Skeletal muscle satellite cell (primary cell): ENCODE measurements at regions not wholly inside any gene's neighbourhood (a gene's known extent, or its start where the extent isn't known, plus 50 kb on each side); places are given as distances from the start of the nearest gene placed in this dataset.

Experiments
- H3K27me3 ChIP-seq: 2 replicates; pipeline ENCODE4 v1.7.0; 2013; ENCODE audit warnings: low read length; ENCODE audit not compliant: control insufficient read depth, insufficient read depth
- H3K36me3 ChIP-seq: 2 replicates; pipeline ENCODE4 v1.7.0; 2013; ENCODE audit warnings: mild to moderate bottlenecking, control low read depth, low read length; ENCODE audit not compliant: insufficient read depth
- H3K4me1 ChIP-seq: 2 replicates; pipeline ENCODE4 v1.7.0; 2013; ENCODE audit warnings: low read length; ENCODE audit not compliant: control insufficient read depth, insufficient read depth
- H3K4me2 ChIP-seq: 2 replicates; pipeline ENCODE4 v1.7.0; 2013; ENCODE audit warnings: mild to moderate bottlenecking, low read length
- H3K4me3 ChIP-seq: 2 replicates; pipeline ENCODE4 v1.7.0; 2013; ENCODE audit warnings: low read length
- H3K9ac ChIP-seq: 2 replicates; pipeline ENCODE4 v1.7.0; 2013; ENCODE audit warnings: mild to moderate bottlenecking, low read depth, low read length, moderate library complexity
- H3K9me3 ChIP-seq: replicated peaks from 2 replicates; pipeline ENCODE4 v1.7.0; 2013; ENCODE audit warnings: mild to moderate bottlenecking, control low read depth, low read length

DNA sequence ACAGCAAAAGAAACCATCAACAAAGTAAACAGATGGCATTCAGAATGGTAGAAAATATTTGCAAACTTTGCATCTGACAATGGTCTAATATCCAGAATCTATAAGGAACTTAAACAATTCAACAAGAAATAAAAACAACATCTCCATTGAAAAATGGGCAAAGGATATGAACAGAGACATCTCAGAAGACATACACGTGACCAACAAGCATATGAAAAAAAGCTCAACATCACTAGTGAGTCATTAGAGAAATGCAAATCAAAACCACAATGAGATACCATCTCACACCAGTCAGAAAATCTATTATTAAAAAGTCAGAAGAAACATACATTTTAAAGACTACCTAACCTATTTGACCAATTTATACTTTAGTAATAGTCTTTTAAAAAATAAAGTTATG is 571.3 kb upstream of the NRG3 start:
- no peaks in the 10 kb centered on the region for H3K36me3 ChIP-seq
- no peaks in the 10 kb centered on the region for H3K4me1 ChIP-seq
- H3K27me3 ChIP-seq, result no peaks in the 10 kb centered on the region
- no peaks in the 10 kb centered on the region for H3K9me3 ChIP-seq
- H3K4me3 ChIP-seq, result no peak overlapping the region
- H3K9ac ChIP-seq, result no peak overlapping the region
- no peak overlapping the region for H3K4me2 ChIP-seq

DNA sequence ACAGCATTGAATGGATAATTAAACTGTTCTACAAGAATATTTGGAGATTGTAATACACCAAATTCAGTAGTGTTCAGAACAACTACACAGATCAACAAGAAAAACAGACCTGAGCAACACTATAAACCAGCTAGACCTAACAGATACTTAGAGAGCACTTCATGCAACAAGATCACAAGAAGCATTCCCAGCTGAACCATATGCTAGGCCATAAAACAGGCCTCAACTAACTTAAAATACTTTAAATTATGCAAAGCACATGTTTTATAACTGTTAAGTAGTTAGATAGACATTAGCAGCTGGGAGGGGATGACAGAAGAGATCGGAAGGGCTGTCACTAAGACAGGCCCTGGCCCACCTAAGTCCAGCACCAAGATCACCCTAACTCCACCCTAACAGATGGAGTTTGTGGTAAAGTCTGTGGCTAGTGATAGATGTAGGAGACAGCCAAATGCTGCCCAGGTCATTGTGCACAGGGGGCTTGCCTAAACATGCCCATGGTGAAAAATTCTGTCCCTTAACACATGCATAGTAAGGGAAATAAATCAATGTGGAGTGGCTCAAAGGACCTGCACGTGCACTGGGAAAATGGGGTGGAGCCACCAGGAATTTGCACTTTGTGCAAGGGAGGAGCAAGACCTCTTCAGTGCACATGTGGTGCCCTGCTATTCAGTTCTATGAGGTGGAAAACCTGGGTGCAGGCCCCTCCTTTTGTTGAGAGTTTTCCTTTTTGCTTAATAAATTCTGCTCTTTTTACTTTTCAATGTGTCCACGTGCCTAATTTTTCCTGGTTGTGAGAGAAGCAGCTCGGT is 567.8 kb upstream of the NRG3 start:
- Histone ChIP-seq H3K4me3 (no peak overlapping the region), H3K27me3 (no peaks in the 10 kb centered on the region), H3K9me3 (no peaks in the 10 kb centered on the region), H3K4me2 (no peak overlapping the region), H3K4me1 (no peaks in the 10 kb centered on the region), H3K36me3 (no peaks in the 10 kb centered on the region), H3K9ac (no peak overlapping the region)

DNA sequence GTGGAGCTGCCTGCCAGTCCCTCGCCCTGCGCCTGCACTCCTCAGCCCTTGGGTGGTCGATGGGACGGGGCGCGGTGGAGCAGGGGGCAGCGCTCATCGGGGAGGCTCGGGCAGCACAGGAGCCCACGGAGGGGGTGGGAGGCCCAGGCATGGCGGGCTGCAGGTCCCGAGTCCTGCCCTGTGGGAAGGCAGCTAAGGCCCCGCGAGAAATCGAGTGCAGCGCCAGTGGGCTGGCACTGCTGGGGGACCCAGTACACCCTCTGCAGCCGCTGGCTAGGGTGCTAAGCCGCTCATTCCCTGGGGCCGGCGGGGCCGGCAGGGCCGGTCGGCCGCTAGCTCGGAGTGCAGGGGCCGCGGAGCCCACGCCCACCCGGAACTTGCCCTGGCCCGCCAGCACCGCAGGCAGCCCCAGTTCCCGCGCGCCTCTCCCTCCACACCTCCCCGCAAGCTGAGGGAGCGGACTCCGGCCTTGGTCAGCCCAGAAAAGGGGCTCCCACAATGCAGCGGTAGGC is 565.9 kb upstream of the NRG3 start:
- Histone ChIP-seq H3K4me3 (no peak overlapping the region), H3K27me3 (no peaks in the 10 kb centered on the region), H3K9me3 (no peaks in the 10 kb centered on the region), H3K36me3 (no peaks in the 10 kb centered on the region), H3K9ac (no peak overlapping the region), H3K4me1 (no peaks in the 10 kb centered on the region), H3K4me2 (no peak overlapping the region)

DNA sequence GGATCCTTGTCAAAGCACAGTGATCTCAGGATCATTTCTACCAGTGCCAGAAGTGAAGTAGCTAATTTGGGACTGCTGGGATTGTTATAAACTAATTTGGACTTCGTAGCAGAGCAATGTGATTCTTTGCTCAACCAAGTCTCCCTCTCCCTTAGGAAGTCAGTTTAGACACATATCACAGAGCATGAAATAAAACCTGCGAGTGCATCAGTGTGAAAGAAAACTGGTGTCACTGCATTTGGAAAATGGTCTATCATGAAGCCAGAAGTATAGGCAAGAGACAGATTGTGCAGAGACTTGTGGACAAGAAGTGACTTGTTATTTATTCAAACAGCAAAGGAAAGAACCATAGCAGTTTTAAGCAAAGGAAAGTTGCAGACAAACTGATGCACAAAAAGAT is 560.5 kb upstream of the NRG3 start:
- Histone ChIP-seq H3K4me3 (no peak overlapping the region), H3K4me1 (no peaks in the 10 kb centered on the region), H3K27me3 (no peaks in the 10 kb centered on the region), H3K9me3 (no peaks in the 10 kb centered on the region), H3K4me2 (no peak overlapping the region), H3K36me3 (no peaks in the 10 kb centered on the region), H3K9ac (no peak overlapping the region)

DNA sequence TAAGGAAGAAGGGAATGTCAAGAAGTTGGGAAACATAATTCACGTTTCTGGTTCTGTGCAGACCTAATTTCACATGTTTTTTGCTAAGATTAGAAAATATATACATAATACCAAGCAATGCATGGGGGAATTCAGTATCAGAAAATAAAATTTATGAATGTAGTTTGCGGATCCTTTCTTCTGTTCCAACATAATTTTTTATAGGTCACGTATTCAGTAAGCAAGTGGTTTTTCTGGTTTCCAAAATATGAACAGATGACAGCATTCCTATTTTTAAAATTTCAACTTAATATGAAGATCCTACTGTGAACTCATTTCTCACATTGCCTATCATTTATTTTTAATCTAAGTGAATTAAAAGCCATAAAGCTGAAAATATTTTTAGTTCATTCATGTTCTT is 560.0 kb upstream of the NRG3 start:
- Histone ChIP-seq H3K36me3 (no peaks in the 10 kb centered on the region), H3K9ac (no peak overlapping the region), H3K4me1 (no peaks in the 10 kb centered on the region), H3K4me2 (no peak overlapping the region), H3K27me3 (no peaks in the 10 kb centered on the region), H3K9me3 (no peaks in the 10 kb centered on the region), H3K4me3 (no peak overlapping the region)

DNA sequence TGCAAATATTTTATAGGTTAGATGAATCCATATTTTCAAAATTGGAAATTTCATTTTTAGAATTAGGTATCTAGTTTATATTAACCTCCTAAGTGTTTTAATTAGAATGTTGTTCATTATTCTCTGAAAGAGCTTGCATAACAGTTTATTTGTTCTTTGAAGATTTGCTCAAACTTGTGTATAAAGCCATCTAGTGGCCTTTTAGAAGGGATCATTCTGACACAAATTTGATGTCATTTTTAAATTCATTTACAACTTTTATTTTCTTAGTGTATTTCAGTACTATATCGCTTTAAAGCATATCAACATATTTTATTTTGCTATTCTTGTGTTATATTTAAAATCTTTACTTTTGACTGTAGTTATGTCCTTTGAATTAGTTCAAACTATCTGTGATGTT is 527.0 kb upstream of the NRG3 start:
- Histone ChIP-seq H3K4me3 (no peak overlapping the region), H3K27me3 (no peaks in the 10 kb centered on the region), H3K9me3 (no peaks in the 10 kb centered on the region), H3K36me3 (no peaks in the 10 kb centered on the region), H3K9ac (no peak overlapping the region), H3K4me2 (no peak overlapping the region), H3K4me1 (no peaks in the 10 kb centered on the region)

DNA sequence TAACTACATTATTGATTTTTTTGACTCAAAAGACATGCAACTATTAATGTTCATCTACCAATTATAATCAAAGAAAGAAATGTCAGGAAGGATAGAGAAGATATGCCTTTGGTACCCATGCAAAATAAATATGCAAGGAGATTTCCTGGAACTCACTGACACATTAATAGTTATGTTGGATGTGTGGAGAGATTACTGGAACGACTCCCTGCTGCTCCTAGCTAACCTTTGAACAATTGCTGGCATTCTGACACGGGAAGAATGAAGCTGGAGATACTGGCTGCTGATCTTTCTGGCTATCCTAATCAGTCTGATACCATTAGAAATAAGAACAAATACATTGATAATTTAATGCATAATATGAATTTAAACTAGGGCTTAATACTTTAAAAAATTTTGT is 507.9 kb upstream of the NRG3 start:
- Histone ChIP-seq H3K9me3 (no peaks in the 10 kb centered on the region), H3K4me1 (no peaks in the 10 kb centered on the region), H3K4me3 (no peak overlapping the region), H3K27me3 (no peaks in the 10 kb centered on the region), H3K36me3 (no peaks in the 10 kb centered on the region), H3K9ac (no peak overlapping the region), H3K4me2 (no peak overlapping the region)

DNA sequence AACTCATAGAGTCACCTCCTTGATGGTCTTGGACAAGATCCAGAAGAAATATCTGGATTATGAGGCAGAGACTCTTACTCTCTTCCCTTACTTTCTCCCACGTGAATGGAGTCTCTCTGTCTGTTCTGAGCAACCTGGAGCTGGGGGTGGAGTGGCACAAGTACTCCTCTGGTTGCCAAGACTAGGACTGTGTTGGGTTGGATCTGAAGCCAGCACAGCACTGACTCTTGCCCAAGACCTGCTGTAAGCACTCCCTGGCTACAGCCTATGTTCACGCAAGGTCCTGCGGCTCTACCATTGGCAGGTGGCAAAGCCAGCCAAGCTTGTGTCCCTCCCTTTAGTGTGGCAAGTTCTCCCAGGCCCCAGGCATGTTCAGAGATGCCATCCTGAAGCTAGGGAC is 488.2 kb upstream of the NRG3 start:
- Histone ChIP-seq H3K4me2 (no peak overlapping the region), H3K9ac (no peak overlapping the region), H3K9me3 (no peaks in the 10 kb centered on the region), H3K4me1 (no peaks in the 10 kb centered on the region), H3K36me3 (no peaks in the 10 kb centered on the region), H3K27me3 (no peaks in the 10 kb centered on the region), H3K4me3 (no peak overlapping the region)

DNA sequence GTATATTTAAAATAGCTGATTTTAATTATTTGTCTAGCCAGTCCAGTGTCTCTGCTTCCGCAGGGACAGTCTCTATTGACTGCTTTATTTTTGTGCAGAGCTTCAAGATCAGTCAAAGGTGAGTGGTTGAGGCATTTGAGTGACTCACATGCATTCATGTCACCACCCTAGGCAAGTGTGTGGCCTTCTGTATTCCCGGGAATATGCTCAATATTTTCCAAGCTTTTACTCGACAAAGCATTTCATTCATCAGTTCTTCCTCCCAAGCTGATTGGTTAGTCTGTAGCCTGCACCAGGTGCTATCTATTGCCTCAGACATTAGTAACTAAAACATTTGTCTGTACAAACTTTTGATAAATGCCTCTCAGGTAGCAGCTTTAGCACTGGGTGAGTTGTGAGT is 471.5 kb upstream of the NRG3 start:
- H3K4me3 ChIP-seq, result no peak overlapping the region
- H3K9me3 ChIP-seq, result peaks cover 4% of the 10 kb centered on the region
- no peaks in the 10 kb centered on the region for H3K4me1 ChIP-seq
- no peak overlapping the region for H3K4me2 ChIP-seq
- no peaks in the 10 kb centered on the region for H3K36me3 ChIP-seq
- no peak overlapping the region for H3K9ac ChIP-seq
- H3K27me3 ChIP-seq, result no peaks in the 10 kb centered on the region

DNA sequence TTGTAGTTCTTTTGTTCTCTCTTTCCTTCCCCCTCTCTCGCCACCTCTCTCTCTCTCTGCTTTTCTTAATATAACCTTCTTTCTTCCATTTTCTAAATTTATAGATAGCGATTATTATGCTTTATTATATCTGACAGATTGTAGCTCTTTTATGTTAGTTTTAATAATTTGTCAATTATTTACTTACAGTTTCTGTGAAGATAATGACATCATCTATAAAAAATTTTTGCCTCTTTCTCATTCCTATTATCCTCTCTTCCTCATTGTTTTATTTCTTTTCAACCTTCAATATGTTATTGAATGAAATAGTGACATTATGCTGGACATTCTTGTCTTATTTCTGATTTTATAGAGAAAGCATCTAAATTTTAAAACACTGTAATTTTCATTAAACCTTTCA is 469.6 kb upstream of the NRG3 start:
- Histone ChIP-seq H3K4me1 (no peaks in the 10 kb centered on the region), H3K36me3 (no peaks in the 10 kb centered on the region), H3K9me3 (no peaks in the 10 kb centered on the region), H3K4me3 (no peak overlapping the region), H3K9ac (no peak overlapping the region), H3K4me2 (no peak overlapping the region), H3K27me3 (no peaks in the 10 kb centered on the region)

DNA sequence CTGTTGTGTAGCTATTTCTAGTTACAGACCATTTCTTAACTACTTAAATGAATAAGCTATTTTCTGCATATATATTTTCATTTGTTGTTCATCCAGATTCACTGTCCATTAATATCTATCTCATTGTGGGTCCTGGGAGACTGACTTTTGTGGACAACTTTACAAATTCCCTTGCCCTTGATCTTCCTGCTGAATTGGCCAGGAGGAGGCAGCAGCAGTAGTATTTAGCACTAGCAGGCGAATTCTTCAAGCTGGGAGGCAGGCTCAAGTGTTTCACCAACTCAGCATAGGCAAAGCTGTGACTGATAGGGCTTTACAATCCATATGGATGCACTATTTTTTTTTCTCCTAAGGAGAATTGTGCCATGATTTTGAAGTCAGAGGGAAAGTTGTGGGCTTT is 461.0 kb upstream of the NRG3 start:
- H3K9ac ChIP-seq, result no peak overlapping the region
- no peaks in the 10 kb centered on the region for H3K36me3 ChIP-seq
- H3K4me1 ChIP-seq, result no peaks in the 10 kb centered on the region
- H3K4me3 ChIP-seq, result no peak overlapping the region
- no peak overlapping the region for H3K4me2 ChIP-seq
- peaks cover 6% of the 10 kb centered on the region for H3K9me3 ChIP-seq
- H3K27me3 ChIP-seq, result no peaks in the 10 kb centered on the region

DNA sequence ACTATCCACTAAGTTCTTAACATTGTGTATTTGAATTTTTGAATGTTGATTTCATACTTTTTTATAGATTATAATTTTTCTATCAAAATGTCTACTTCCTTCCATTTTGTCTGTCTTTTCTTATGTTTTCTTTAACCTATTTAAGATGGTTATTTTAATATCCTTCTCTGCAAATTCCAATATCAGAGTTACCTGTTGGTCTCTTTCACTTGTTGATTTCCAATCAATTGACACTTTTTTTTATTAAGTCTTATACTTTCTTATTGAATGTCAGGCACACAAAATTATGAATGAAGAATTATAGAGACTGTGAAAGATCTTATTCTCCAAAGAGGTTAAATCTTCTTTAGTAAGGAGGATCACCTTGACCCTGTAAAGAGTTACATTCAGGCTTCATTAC is 448.3 kb upstream of the NRG3 start:
- H3K4me1 ChIP-seq, result no peaks in the 10 kb centered on the region
- no peaks in the 10 kb centered on the region for H3K36me3 ChIP-seq
- H3K9ac ChIP-seq, result no peak overlapping the region
- H3K4me2 ChIP-seq, result no peak overlapping the region
- peaks cover 4% of the 10 kb centered on the region for H3K9me3 ChIP-seq
- H3K4me3 ChIP-seq, result no peak overlapping the region
- no peaks in the 10 kb centered on the region for H3K27me3 ChIP-seq
